GM23248 (cell line): ENCODE measurements at regions not wholly inside any gene's neighbourhood (a gene's known extent, or its start where the extent isn't known, plus 50 kb on each side); places are given as distances from the start of the nearest gene placed in this dataset.

Experiments
- EZH2 ChIP-seq: fragments of 200-600 bp; sonication (generic); IDR thresholded peaks from 2 replicates; pipeline ENCODE4 v1.6.1; 2018; ENCODE audit warnings: antibody characterized with exemption, mild to moderate bottlenecking; ENCODE audit not compliant: insufficient read depth, poor library complexity, severe bottlenecking
- EZH2phosphoT487 ChIP-seq: fragments of 200-600 bp; sonication (generic); IDR thresholded peaks from 2 replicates; pipeline ENCODE4 v1.6.1; 2018; ENCODE audit warnings: antibody characterized with exemption, moderate library complexity, mild to moderate bottlenecking, low read depth; ENCODE audit not compliant: insufficient read depth

DNA sequence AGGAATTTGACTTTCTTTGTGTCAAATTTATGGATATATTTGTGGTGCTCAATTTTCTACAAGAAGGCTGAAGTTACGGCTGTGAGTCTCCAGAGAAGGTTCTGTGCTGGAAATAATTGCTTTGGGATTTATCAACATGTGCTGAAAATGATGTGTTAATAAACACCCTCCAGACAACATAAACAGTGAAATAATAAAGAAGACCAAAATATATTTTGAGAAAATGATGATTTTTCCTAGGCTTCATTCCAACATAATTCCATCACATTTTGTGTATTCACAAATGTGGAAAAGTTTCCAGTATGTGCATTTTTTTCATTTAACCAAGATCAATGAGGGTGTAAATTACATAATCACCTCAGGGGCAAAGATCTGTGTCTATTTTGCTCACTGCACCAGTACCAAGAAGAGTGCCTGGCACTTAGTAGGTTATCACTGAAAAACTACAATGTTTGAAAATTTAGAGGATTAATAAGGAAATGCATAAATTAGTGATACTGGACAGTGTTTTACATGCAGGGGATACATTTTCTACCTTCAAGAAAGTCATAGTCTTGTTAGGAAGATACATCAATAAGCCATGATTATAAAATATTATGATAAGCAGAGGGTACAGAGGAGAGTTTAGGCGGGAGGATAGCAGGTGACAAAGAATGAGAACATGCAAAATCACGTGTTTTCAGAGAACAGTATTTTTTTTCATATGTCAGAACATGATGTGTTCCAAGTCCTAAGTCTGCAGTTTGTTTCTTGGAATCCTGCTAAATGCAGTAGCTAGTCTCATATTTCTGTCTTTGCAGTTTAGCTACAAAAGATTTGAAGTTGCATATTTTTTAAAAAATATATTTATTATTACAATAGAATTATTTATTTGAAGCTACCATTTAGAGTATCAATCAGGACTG, 127.6 kb upstream of the DLGAP1 start:
- TF ChIP-seq EZH2 = no peak
- TF ChIP-seq EZH2phosphoT487 = no peak
